HG02885 (cell line): ENCODE measurements at regions not wholly inside any gene's neighbourhood (a gene's known extent, or its start where the extent isn't known, plus 50 kb on each side); places are given as distances from the start of the nearest gene placed in this dataset.

Source experiments
- ATAC-seq: cut with Tn5 transposase; IDR thresholded peaks from one replicate; pipeline ENCODE4 v1.9.1; 2021; ENCODE audit warnings: mild to moderate bottlenecking; ENCODE audit not compliant: unreplicated experiment, poor library complexity

GRCh38 chr4:44908565-44908964 lies 182.2 kb upstream of the GNPDA2 start:
- no peak for ATAC-seq

- no peak for ATAC-seq
Measured at GRCh38 chr4:44872246-44872645, 145.9 kb upstream of the GNPDA2 start.

- ATAC-seq: no peak
Measured at GRCh38 chr4:44871133-44871532, 144.8 kb upstream of the GNPDA2 start.

- no peak for ATAC-seq
Measured at GRCh38 chr4:44869985-44870384, 143.6 kb upstream of the GNPDA2 start.

- no peak for ATAC-seq
Measured at GRCh38 chr4:44869222-44869882, 143.0 kb upstream of the GNPDA2 start.

- no peak for ATAC-seq
Measured at GRCh38 chr4:44861756-44862155, 135.4 kb upstream of the GNPDA2 start.

- no peak for ATAC-seq
Measured at GRCh38 chr4:44859477-44859876, 133.1 kb upstream of the GNPDA2 start.

GRCh38 chr4:44848466-44848865 lies 122.1 kb upstream of the GNPDA2 start:
- no peak for ATAC-seq

- ATAC-seq: no peak
Measured at GRCh38 chr4:44845993-44846392, 119.6 kb upstream of the GNPDA2 start.

GRCh38 chr4:44845309-44845708 lies 119.0 kb upstream of the GNPDA2 start:
- ATAC-seq: no peak

- no peak for ATAC-seq
Measured at GRCh38 chr4:44842531-44842930, 116.2 kb upstream of the GNPDA2 start.

GRCh38 chr4:44817930-44818329 lies 91.6 kb upstream of the GNPDA2 start:
- no peak for ATAC-seq

- no peak for ATAC-seq
Measured at GRCh38 chr4:44806071-44806470, 79.7 kb upstream of the GNPDA2 start.

GRCh38 chr4:44804301-44804700 lies 77.9 kb upstream of the GNPDA2 start:
- no peak for ATAC-seq

GRCh38 chr4:44801384-44801783 lies 75.0 kb upstream of the GNPDA2 start:
- ATAC-seq: no peak

- no peak for ATAC-seq
Measured at GRCh38 chr4:44791831-44792230, 65.5 kb upstream of the GNPDA2 start.

- ATAC-seq: no peak
Measured at GRCh38 chr4:44777115-44777514, 50.8 kb upstream of the GNPDA2 start.
